GM12864 (cell line): ENCODE measurements at regions not wholly inside any gene's neighbourhood (a gene's known extent, or its start where the extent isn't known, plus 50 kb on each side); places are given as distances from the start of the nearest gene placed in this dataset.

Experiments used
- DNase-seq: peaks from one replicate; pipeline ENCODE4 v3.0.0-alpha.2; 2011; ENCODE audit warnings: low read depth
- H3K4me3 ChIP-seq: 2 replicates; pipeline ENCODE4 v1.5.1; 2011; ENCODE audit warnings: mild to moderate bottlenecking, low read depth, low read length, control low read depth
- TF ChIP-seq, protein P1 (sequence below): IDR thresholded peaks from 2 replicates; pipeline ENCODE4 v1.5.1; 2011; ENCODE audit warnings: low read depth, mild to moderate bottlenecking, moderate library complexity, low read length, control low read depth, inconsistent platforms; ENCODE audit errors: missing control alignments

DNA sequence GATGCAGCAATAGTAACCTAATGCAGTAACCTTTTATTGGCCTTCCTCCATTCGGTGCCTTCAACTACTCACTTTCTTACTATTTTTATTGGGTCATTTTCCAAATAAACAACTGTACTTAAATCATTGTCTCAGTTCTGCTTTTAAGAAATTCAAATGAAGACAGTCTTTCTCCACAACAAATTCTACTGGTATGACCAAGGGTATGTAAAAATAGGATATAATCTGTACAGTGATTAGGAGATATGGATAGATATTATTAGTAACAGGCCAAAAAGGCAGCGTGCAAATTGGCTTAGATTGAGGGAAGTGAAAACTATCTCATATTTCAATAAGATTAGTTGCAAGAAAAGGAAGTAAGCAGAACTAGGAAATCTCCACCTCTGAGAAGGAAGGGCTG, 177.4 kb upstream of the PPP1R2C start:
- DNase-seq: no peak
- no peak overlapping the region for H3K4me3 ChIP-seq
- TF ChIP-seq, protein P1, sequence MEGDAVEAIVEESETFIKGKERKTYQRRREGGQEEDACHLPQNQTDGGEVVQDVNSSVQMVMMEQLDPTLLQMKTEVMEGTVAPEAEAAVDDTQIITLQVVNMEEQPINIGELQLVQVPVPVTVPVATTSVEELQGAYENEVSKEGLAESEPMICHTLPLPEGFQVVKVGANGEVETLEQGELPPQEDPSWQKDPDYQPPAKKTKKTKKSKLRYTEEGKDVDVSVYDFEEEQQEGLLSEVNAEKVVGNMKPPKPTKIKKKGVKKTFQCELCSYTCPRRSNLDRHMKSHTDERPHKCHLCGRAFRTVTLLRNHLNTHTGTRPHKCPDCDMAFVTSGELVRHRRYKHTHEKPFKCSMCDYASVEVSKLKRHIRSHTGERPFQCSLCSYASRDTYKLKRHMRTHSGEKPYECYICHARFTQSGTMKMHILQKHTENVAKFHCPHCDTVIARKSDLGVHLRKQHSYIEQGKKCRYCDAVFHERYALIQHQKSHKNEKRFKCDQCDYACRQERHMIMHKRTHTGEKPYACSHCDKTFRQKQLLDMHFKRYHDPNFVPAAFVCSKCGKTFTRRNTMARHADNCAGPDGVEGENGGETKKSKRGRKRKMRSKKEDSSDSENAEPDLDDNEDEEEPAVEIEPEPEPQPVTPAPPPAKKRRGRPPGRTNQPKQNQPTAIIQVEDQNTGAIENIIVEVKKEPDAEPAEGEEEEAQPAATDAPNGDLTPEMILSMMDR: no peak

DNA sequence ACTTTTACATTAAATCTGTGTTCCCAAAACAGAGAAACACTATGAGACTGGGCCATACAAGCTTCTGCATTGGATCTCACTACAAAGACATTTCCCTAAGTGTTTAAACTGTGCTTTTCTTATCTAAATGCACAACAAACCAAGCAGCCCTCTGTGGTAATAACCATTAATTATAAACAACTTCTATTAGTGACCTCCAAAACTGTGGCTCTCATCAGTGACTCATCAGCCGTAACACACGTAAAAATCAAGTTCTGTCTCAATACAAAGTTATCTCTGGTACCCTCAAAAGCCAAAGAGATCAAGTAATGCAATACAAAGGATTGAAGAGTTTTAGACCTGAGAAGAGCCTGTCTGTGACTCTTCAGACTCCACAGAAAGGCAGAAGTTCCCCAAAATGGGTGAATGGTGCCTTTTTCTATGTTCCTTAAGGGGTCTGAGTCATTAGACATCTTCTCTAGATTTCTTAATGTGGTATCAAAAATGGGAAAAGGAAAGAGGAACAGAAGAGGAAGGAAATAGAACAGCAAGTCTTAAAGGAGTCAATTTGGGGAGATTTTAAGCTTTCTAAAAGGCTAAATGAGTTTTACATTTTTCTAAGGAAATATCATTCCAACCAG, 189.8 kb upstream of the PPP1R2C start:
- H3K4me3 ChIP-seq: no peak overlapping the region
- no peak for DNase-seq
- TF ChIP-seq, protein P1: no peak

DNA sequence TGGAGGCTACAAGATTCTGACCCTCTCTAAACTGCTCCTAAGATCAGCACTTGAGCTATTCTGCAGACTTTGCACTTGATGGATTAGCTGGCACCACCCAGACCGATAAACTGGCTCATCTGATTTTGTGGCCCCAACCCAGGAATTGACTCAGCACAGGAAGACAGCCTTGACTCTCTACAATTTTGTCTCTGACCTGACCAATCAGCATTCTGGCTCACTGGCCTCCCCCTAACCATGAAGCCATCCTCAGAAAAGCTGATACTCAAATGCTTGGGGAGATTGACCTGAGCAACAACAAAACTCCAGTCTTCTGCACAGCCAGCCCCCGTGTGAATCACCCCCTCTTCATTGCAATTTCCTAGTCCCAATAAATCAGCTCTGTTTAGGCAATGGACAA, 195.4 kb upstream of the PPP1R2C start:
- TF ChIP-seq, protein P1: no peak
- no peak for DNase-seq
- no peak overlapping the region for H3K4me3 ChIP-seq

DNA sequence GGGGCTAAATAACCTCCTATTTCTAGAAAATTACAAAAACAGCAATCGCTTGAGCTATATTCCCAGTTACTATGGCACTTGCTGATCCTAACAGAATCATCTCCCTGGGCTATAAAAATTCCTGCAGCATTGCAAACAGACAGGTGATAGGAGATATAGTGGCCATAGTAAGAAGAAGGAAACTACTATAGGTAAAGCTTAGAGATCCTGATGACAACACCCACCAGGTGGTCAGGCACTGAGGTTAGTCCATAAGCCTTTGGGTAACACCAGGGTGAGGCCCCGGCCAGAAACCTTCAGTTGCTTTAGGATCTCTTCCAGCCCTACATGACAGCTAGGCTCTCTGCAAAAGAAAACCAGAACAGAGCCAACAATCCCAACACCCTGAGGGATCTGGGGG, 197.9 kb upstream of the PPP1R2C start:
- no peak for DNase-seq
- TF ChIP-seq, protein P1: no peak
- no peak overlapping the region for H3K4me3 ChIP-seq

DNA sequence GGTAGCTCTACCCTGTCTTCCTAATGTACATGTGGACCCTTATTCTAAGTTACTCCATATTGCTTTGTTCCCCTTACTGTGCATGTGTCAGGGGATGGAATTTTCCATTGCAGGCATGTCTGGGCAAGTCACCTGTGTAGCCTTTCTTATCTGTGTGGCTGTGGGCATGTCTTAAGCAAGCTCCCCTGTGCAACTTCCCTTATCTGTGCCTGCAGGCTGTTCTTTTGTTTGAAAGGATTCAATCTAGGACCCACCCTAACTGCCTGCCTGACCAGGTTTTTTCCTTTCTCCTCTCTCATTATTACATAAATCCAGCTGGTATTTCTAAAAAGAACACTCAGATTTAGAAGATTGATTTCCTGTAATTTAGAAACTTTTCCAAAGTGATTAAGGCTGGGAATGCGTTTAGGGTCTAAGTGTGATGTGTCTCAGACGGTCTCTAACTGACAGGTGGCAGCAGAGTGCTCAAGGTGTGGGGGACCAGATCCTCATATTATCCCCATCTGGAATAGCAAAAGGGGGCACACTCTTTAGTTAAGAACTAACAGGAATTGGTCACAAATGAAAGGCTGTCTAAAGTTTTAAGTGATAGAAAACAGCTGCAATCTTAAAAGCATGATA, 198.9 kb upstream of the PPP1R2C start:
- TF ChIP-seq, protein P1: no peak
- no peak for DNase-seq

DNA sequence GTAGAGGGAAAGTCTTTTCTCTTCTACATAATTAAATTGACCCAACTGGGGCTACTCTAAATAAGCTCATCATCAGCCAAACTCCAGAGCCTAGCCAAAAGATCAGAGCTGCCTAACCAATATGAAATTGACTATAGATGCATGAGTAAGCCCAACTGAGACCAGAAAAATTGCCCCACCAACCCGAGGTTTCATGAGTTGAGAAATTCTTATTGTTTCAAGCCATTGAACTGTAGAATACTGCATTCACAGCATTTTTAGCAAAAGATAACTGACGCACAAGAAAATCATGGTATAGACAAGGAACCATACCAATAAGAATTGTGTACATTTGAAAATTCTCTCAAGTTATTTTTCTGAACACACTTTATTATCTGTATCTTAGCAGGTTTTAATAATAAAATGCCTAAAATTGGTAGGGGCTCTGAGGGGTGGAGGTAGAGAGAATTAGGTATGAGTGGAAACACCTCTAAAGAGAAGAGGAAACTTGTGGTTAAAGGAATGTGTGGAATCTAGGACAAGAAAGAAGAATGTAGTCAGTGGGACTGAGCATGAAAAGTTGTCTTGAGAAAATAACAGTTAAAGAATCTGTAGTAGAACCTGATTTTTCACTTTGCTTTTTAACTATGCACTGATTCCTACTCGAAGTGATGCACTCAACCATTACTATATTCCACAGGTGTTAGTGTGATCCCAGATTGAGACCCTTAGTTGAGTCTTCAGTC, 200.9 kb upstream of the PPP1R2C start:
- H3K4me3 ChIP-seq: no peak overlapping the region
- DNase-seq: no peak
- TF ChIP-seq, protein P1: no peak

More for the DNA sequence above, 198.9 kb upstream of the PPP1R2C start:
- H3K4me3 ChIP-seq: no peak overlapping the region
